Spleen (tissue), 7 donors: ENCODE measurements at regions not wholly inside any gene's neighbourhood (a gene's known extent, or its start where the extent isn't known, plus 50 kb on each side); places are given as distances from the start of the nearest gene placed in this dataset.

ENCODE experiments used
- POLR2AphosphoS5 ChIP-seq, 3 donors: sonication (generic); formaldehyde crosslinking; IDR thresholded peaks; one replicate each; pipeline ENCODE4 v1.5.1; 2017; ENCODE audit warnings: antibody characterized with exemption in 3 of 3
- TF ChIP-seq, protein P1 (sequence below), 11 experiments: fragments of 200-600 bp in 7 of 11; fragments of 450-650 bp in 4 of 11; sonication (generic) in 4 of 11; IDR thresholded peaks in 8 of 11; conservative IDR thresholded peaks in 3 of 11; 1 replicate in 7 of 11; 2 replicates in 4 of 11; pipeline versions ENCODE4 v1.4.0 to v1.8.0; 2016 to 2021; ENCODE audit warnings: antibody characterized with exemption in 11 of 11, inconsistent platforms in 4 of 11, mild to moderate bottlenecking in 1 of 11
- donor health status: DM: no; HTN: no; CAD: no; lungs with moderate emphysema.
- donor health status: DM: no; HTN: no; CAD: no.
- donor health status: DM: no; HTN: no; CAD: no.

DNA sequence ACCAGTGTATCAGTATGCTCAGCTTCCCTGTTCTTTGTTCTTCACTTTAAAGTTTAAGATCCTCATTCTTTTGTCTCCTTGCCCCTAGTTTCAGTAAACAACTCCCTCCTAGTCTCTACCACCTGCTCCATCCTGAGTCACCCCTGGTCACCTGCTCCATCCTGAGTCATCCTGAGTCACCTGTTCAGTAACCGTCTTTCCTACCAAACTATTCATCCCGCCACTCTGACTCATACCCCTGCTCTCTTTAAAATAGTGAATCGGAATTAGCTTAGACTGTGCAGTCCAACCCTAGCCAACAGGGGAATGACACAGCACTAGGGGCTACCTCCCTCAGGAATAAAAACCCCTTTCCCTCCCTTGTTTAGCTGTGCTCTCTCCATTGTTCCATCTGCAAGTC, 888.1 kb upstream of the MDGA2 start:
- no peak for TF ChIP-seq POLR2AphosphoS5 (IDR thresholded peaks at IDR 0.05)
- TF ChIP-seq, protein P1, sequence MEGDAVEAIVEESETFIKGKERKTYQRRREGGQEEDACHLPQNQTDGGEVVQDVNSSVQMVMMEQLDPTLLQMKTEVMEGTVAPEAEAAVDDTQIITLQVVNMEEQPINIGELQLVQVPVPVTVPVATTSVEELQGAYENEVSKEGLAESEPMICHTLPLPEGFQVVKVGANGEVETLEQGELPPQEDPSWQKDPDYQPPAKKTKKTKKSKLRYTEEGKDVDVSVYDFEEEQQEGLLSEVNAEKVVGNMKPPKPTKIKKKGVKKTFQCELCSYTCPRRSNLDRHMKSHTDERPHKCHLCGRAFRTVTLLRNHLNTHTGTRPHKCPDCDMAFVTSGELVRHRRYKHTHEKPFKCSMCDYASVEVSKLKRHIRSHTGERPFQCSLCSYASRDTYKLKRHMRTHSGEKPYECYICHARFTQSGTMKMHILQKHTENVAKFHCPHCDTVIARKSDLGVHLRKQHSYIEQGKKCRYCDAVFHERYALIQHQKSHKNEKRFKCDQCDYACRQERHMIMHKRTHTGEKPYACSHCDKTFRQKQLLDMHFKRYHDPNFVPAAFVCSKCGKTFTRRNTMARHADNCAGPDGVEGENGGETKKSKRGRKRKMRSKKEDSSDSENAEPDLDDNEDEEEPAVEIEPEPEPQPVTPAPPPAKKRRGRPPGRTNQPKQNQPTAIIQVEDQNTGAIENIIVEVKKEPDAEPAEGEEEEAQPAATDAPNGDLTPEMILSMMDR (IDR thresholded peaks at IDR 0.05 in 8 of 11, conservative IDR thresholded peaks at IDR 0.05 in 3 of 11): no peak
